NCI-H748 (cell line): ENCODE measurements at regions not wholly inside any gene's neighbourhood (a gene's known extent, or its start where the extent isn't known, plus 50 kb on each side); places are given as distances from the start of the nearest gene placed in this dataset.

Experiments used
- DNase-seq: peaks from one replicate; lab custom pipeline; 2025; ENCODE audit not compliant: unreplicated experiment; lab: John Stamatoyannopoulos, UW

DNA sequence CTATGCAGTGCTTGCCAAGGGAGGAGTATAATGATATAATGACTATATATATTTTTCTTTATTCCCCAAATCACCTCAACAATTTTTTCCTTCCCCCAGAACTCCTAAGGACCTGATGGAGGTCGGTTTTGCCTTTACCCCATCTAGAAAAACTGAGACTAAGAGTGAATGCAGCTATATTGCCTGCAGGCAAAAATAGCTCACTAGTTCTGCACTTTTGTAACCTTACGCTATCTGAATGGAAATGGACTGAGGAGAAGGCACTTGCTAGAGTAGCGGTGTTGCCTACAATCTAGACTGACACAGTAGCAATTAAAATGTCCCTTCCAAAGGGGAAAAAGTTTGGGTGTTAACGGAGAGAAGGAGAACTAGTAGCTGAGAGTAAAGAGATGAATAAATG lies 379.5 kb upstream of the SEMA6D start:
- no peak for DNase-seq

- DNase-seq, result no peak
These were observed 378.5 kb upstream of the SEMA6D start for GRCh38 chr15:47338771-47339170.

DNA sequence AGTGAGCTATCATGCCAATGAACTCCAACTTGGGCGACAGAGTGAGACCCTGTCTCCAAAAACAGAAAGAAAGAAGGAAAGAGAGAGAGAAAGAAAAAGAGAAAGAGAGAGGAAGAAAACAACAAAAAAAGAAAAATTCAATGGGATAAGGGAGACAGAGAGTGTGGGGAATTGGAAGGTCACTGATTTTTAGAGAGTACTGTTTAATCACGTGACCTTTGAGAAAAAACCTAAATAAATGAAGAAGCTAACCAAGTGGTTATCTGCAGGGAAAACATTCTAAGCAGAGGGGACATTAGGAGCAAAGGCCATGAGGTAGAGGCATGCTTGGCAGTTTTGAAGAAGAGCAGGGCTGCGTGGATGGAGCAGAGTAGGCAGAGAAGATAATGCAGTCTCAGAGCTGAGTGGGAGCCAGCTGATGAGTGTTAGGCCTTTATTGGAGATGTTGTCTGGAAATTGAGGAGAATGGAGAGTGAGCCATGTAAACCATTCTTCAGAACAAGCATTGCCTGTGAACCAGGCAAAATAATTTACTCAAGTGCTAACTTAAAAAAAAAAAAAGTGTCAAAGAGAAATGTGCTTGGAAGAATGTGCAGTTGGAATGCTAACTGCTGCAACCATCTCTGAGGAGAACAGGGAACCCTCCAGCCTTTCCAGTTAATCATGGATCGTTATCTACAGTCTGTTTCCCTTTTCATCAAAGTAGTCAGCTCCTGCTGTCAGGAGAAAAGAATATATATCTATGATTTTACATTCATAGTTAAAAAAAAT lies 377.3 kb upstream of the SEMA6D start:
- DNase-seq, result no peak

GRCh38 chr15:47340571-47340920 lies 376.8 kb upstream of the SEMA6D start:
- no peak for DNase-seq

GRCh38 chr15:47349179-47349578 lies 368.1 kb upstream of the SEMA6D start:
- DNase-seq, result no peak

DNA sequence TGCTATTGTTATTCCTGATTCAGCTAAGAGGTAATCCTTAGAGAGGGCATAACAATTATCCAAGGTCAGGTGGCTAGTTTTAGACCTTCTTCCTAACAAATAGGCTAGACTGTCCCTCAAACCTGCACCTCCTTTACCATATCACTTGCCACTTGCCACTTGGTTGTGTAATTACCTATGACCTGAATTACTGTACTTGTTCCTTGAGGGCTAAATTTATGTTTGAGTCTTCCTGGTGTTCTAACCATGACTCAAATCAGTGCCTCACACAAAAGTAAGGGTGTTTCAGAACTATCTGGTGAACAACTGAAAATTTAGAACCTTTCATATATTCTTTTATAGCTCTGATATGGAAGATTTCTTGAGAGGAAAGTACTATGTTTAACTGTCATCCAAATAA lies 365.8 kb upstream of the SEMA6D start:
- no peak for DNase-seq

GRCh38 chr15:47352217-47352616 lies 365.1 kb upstream of the SEMA6D start:
- no peak for DNase-seq

DNA sequence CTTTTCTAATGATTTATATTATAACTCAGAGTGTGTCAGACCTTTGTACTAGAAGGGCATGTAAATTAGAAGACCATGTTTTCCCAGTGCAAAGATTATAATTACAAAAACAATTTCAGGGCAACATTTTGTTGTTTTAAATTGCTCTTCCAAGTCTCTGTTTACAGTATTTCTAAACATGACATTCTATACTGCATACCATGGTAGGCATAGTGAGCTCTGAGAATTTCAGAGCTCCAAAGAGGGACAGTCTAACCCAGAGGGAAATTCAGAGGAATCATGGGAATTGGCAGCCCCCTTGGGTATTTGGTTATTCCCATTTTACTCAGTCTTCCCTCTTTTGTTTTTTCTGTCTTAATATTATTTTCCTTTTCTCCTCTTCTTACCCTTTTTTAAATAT lies 361.5 kb upstream of the SEMA6D start:
- no peak for DNase-seq

GRCh38 chr15:47356297-47356696 lies 361.0 kb upstream of the SEMA6D start:
- no peak for DNase-seq

- no peak for DNase-seq
These were observed 358.4 kb upstream of the SEMA6D start for GRCh38 chr15:47358876-47359275.

DNA sequence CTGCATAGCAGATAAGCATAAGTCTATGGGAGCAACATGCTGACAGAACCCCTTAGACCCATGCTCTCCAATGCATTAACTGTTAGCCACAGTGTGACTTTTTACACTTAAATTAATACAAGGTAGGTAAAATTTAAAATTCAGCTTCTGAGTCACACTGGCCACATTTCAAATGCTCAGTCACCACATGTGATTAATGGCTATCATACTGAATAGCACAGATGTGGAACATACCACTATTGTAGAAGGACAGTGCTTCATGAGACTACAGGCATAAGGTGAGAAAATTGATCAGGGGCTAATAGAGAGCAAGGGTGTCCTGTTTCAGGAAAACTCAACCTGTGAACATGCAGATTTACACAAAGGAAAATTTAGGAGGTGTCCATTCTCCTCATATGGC lies 357.0 kb upstream of the SEMA6D start:
- no peak for DNase-seq

- no peak for DNase-seq
These were observed 355.0 kb upstream of the SEMA6D start for GRCh38 chr15:47362118-47362905.

DNA sequence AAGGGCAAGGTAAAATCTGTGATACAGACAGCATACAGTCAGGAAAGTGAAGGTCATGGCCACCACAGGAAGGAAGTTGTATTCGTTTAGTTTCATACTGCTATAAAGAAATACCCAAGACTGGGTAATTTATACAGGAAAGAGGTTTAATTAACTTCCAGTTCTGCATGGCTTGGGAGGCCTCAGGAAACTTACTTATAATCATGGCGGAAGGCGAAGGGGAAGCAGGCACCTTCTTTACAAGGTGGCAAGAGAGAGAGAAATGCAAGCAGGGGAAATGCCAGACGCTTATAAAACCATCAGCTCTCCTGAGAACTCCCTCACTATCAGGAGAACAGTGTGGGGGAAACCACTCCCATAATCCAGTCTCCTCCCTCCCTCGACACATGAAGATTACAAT lies 353.7 kb upstream of the SEMA6D start:
- no peak for DNase-seq

GRCh38 chr15:47364230-47365141 lies 352.8 kb upstream of the SEMA6D start:
- no peak for DNase-seq

DNA sequence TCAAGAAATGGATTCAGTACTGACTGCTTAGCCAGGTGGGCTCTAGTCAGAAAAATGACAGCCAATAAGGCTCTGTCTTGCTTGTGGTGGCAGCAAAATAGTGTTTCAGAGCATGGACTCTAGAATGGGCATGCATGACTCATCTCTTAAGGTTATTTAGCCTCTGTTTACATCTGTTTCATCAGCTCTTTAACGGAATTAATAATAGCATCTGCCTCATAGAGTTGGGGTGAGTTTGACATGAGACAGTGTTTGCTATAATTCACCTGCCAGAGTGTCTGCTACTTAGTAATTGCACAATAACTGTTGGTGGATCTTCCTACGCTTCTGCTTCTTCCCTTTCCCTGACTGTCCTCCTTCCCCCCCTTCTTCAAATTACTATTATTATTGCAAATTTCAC lies 350.4 kb upstream of the SEMA6D start:
- DNase-seq, result no peak

- no peak for DNase-seq
These were observed 349.4 kb upstream of the SEMA6D start for GRCh38 chr15:47367726-47368390.

- no peak for DNase-seq
These were observed 345.4 kb upstream of the SEMA6D start for GRCh38 chr15:47371939-47372338.

DNA sequence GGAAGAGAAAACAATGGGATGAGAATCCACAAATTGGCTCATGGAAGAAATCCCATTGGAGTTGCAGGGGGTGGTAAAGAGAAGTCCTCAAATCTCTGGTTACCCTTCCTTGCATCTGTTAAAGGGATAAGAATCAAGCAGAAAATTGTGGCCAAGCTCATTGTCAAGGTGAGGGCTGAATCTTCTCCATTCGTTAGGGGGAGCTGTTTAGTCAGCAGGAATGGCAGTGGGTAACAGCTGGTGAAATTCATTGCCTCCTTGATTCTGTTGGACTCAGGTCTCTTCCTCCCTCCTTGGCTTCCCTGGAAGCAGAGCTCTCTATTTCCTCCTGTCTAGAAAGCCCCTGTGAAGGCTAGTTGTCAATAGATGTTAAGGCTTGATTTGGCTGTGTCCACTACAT lies 343.1 kb upstream of the SEMA6D start:
- DNase-seq, result peak; percentile 35

- no peak for DNase-seq
These were observed 341.1 kb upstream of the SEMA6D start for GRCh38 chr15:47376190-47376589.

DNA sequence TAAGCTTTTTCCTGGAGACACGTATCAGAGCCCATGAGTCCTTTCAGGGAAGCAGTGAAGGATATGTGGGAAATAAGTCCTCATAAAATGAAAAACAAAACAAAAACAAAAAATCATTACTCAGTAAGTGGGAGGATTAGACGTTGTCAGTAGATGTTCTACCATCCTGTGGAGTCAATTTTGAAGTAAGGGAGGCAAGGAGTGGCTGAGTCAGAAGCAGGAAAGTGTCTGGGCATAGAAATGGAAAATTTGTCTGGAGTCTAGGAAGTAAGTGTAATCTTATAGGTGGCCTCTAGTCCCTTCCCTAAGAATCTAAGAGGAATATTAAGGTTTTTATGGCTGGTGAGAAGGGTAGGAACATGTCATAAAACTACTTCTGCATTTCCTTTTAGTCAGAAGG lies 339.8 kb upstream of the SEMA6D start:
- no peak for DNase-seq

GRCh38 chr15:47378527-47378926 lies 338.8 kb upstream of the SEMA6D start:
- DNase-seq, result no peak
